ENCODE measurements at regions not wholly inside any gene's neighbourhood (a gene's known extent, or its start where the extent isn't known, plus 50 kb on each side); places are given as distances from the start of the nearest gene placed in this dataset.

DNA sequence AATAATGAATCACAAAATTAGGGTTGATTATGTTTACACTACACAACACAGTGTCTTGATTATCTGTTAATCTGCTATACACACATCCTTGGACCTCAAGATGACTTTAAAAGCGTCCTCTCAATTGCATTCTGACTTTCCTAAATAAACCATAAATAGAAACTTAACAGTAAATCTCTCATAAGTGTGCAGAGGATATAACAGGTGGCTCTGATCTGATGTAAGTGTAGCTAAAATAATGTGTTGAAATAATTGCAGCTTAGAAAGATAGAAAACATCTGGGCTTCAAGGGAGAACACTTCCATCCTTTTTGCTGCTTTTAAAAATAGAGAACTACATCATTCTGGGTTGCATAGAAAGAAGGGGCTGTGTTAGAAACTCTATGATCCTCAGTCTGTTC, 78.4 kb upstream of the EFEMP1 start:
- TF ChIP-seq ZNF292 (tag by site-specific recombination; IDR thresholded peaks at IDR 0.05; ENCODE audit: borderline replicate concordance, low read depth): no peak
- no peak for TF ChIP-seq ZFP3 (tag by site-specific recombination; IDR thresholded peaks at IDR 0.05; ENCODE audit: low read depth)
- TF ChIP-seq ZSCAN30 (tag by site-specific recombination; IDR thresholded peaks at IDR 0.05): no peak
- no peak for TF ChIP-seq ZBTB21 (tag by site-specific recombination; IDR thresholded peaks at IDR 0.05)
- TF ChIP-seq, protein P1, sequence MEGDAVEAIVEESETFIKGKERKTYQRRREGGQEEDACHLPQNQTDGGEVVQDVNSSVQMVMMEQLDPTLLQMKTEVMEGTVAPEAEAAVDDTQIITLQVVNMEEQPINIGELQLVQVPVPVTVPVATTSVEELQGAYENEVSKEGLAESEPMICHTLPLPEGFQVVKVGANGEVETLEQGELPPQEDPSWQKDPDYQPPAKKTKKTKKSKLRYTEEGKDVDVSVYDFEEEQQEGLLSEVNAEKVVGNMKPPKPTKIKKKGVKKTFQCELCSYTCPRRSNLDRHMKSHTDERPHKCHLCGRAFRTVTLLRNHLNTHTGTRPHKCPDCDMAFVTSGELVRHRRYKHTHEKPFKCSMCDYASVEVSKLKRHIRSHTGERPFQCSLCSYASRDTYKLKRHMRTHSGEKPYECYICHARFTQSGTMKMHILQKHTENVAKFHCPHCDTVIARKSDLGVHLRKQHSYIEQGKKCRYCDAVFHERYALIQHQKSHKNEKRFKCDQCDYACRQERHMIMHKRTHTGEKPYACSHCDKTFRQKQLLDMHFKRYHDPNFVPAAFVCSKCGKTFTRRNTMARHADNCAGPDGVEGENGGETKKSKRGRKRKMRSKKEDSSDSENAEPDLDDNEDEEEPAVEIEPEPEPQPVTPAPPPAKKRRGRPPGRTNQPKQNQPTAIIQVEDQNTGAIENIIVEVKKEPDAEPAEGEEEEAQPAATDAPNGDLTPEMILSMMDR (tag by site-specific recombination; IDR thresholded peaks at IDR 0.05): no peak
- no peak for TF ChIP-seq RBAK (tag by site-specific recombination; IDR thresholded peaks at IDR 0.05)
- TF ChIP-seq, protein P2, sequence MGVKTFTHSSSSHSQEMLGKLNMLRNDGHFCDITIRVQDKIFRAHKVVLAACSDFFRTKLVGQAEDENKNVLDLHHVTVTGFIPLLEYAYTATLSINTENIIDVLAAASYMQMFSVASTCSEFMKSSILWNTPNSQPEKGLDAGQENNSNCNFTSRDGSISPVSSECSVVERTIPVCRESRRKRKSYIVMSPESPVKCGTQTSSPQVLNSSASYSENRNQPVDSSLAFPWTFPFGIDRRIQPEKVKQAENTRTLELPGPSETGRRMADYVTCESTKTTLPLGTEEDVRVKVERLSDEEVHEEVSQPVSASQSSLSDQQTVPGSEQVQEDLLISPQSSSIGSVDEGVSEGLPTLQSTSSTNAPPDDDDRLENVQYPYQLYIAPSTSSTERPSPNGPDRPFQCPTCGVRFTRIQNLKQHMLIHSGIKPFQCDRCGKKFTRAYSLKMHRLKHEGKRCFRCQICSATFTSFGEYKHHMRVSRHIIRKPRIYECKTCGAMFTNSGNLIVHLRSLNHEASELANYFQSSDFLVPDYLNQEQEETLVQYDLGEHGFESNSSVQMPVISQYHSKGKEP (tag by site-specific recombination; IDR thresholded peaks at IDR 0.05): no peak
- TF ChIP-seq KLF16 (tag by site-specific recombination; IDR thresholded peaks at IDR 0.05): no peak
- no peak for TF ChIP-seq ZNF132 (tag by site-specific recombination; IDR thresholded peaks at IDR 0.05; ENCODE audit: borderline replicate concordance)
- no peak for TF ChIP-seq ZNF350 (tag by site-specific recombination; IDR thresholded peaks at IDR 0.05)
- no peak for TF ChIP-seq KLF10 (tag by site-specific recombination; IDR thresholded peaks at IDR 0.05)
- TF ChIP-seq, protein P3, sequence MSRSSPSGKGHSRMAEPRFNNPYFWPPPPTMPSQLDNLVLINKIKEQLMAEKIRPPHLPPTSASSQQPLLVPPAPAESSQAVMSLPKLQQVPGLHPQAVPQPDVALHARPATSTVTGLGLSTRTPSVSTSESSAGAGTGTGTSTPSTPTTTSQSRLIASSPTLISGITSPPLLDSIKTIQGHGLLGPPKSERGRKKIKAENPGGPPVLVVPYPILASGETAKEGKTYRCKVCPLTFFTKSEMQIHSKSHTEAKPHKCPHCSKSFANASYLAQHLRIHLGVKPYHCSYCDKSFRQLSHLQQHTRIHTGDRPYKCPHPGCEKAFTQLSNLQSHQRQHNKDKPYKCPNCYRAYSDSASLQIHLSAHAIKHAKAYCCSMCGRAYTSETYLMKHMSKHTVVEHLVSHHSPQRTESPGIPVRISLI (tag by site-specific recombination; IDR thresholded peaks at IDR 0.05): no peak
